ENCODE measurements at regions not wholly inside any gene's neighbourhood (a gene's known extent, or its start where the extent isn't known, plus 50 kb on each side); places are given as distances from the start of the nearest gene placed in this dataset.

DNA sequence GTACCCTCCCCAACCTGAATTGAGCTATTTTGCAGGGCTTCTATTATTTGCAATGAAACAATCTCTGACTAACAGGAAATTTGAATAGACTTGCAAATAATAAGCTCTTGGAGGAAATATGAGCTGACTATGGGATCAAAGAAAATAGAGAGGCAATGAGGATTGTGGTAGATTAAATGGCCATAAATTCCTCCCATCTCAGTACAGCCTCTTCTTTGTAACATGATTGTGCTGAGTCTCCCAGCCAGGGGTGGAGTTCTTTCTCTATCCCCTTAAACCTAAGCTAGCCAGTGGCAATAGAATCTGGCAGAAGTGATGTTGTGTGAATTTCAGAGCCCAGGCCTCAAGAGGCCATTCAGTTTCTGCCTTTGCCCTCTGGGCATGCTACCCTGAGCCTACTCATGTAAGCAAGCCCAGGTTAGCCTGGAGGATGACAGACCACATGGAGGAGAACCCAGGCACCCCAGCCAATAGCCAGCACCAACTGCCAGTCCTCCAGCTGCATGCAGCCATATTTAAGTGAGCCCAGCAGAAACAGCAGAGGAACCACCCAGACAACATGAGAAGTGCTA is 86.8 kb upstream of the TP53I11 start:
- DNase-seq, result no peak

DNA sequence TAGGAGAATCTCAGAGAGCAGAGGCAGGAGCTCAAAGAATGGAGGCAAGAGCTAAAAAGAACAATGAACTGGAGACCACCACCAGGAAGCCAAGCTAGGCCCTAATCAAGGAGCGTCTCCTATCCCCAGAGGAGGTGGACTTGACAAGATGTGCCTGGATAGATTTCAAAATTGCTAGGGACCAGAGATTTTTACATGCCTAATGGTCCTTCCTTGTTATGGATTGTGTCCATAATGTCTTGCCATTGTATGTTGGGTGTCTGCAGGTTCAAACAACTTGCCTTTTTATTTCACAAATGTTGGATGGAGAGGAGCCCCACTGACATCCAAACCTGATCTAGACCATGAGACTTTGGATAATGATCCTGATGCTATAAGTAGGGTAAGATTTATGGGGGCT is 88.2 kb upstream of the TP53I11 start:
- no peak for DNase-seq

DNA sequence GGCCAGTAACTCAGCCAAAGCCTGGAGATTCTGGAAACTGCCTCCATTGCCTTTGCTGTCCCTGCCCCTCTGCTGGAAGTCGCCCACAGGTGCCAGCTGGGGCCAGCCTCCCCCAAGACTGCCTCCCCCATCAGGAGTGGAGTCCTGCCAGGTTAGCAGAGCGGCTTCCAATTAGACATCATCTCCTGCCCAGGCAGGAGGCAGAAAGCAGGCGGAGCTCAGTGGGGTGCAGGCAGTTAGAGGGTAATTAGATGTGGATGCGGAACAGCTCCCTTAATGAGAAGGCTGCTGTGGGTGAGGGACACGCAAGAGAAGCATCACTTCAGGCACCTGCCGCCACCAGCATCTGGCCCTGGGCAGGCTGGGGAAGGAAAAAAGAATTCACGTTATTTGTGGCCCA is 90.9 kb upstream of the TP53I11 start:
- peak; percentile 74 for DNase-seq

DNA sequence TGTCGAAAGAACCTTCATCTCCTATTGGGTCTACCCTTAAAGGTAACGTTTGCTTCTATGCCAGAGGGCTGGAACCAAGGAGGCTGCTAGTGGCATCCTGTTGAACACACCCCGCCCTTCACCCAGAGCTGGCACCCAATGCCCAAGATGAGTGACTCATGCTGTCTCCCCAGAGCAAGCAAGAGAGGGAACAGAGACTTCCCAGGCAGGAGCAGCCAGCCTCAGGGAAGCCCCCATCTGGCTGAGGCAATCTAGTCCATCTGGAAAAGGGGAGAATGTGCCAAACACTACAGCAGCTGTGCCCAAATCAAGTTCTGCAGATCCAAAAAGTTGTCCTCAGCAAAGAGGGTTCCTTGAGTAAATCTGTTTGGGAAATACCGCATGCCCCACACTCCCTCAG is 91.9 kb upstream of the TP53I11 start:
- no peak for DNase-seq

DNA sequence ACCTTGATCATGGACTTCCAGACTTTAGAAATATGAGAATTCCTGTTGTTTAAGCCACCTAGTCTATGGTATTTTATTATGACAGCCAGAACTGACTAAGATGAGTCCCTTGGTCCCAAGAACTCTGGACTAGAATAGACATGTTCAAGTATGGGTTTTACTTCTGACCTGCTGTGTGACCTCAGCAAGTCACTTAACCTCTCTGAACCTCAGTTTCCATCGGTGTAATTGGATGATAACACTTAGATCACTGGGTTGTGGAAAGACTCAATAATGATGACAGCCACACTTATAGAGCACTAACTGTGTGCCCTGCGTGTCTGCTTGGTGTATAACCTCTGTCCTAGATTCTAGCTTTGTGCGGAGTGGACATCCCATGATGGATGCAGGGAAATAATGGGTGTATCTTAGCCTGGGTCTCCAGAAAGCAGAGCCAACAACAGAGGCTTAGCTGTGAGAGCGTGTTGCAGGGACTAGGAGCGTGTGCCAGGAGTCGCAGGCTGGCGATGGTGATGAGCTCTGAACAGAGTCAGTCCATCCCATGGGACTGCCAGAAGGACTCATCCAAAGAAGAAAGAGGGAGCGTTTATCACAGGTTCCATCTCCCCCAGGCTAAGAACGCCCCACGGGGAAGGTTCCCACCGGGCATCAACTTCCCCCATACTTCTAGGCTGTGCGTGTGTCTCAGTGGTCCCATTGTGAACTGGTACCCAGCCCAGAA is 93.2 kb upstream of the TP53I11 start:
- DNase-seq, result no peak

DNA sequence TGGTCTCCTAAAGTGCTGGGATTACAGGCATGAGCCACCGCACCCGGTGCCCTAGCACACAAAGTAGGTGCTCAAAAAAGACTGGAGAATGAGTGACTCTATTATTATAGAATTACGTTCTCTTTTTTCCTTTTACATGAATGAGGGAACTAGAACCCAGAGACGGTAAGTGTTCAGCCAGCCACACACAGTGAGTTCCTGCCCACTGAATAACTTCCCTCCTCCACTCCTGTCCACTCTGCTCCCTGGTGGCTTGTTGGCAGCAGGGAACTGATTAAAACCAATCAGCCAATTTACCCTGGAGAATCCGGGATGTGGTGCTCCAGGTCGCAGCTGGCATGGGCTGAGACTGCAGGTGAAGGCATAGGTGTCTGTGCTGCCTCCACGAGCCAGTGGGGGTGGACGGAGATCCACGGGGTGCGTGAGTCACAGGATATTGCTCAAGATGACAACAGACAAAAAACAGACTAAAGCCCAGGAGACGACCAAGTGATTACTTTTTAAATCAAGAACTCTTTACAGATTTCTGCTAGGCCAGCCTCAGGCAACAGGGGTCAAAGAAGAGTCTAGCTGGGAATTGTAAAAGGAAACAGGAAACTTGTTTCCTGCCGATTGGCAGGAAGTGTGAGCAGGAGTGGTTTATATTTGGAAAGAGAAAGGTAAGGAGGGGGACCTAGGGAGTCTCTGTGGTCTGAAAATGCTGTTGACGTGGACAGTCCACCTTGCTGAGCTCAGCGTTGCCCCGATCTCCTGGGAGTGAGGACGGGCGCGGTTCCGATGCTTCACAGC is 95.2 kb upstream of the TP53I11 start:
- DNase-seq, result no peak

DNA sequence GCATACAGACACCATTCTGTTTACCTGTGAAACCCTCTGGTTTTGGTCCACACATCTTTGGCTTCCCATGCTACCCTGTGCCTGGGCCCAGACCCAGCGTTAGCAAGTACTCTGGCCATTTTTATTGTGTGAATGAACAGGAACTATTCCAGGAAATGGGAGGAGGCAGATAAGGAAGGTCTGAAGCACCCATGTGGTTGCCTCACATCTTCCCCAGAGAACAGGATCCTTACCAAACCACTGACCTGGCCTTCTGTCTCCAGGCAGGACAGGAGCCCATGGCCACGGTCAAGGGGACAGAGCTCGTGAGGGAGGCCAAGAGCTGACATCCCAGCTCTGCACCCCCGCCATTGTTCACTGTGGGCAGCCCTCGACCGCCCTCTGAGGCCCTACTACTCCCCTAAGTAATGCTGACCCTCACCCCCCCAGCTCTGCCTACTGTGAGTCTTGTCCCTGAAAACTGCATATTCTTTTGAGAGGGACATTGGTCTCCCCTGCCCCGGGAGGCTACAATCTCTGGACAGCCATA is 97.7 kb upstream of the TP53I11 start:
- DNase-seq, result no peak

DNA sequence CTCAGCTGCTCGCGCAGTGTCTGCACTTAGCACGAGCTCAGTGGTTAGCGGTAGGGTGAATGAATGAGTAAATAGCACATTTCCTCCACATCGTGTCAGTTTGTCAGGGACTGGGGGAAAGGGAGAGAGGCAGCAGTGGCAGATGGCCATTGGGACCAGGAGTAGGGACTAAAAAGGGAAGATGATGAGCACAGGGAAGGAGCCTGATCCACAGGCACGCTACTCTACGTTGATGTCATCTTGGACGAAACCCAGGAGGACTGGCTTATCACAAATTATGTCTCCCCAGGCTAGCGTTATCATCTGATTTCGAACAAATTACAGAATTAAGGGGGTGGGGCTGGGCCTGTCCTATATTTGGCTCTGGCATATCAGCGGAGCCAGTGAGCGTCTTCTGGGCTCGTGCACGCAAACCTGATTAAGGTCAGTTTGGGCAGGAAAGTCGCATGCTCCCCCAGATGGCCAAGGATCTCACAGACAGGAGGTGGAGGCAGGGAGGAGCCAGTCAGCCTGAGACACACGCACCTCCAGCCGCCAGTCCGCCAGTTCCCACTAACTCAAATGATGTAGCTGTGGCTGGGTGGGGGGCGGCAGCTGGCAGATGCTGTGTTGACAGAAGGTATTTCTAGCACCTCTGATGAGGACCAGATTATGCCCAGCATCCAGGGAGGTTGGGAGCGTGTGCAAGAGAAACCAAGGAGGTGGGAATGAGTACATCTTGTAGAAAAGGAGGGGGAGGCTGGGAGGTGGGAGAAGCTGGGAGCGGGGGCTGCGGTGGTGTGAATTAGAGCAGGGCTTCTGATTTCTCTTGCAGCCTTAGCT is 97.4 kb upstream of the PRDM11 start:
- DNase-seq, result no peak

DNA sequence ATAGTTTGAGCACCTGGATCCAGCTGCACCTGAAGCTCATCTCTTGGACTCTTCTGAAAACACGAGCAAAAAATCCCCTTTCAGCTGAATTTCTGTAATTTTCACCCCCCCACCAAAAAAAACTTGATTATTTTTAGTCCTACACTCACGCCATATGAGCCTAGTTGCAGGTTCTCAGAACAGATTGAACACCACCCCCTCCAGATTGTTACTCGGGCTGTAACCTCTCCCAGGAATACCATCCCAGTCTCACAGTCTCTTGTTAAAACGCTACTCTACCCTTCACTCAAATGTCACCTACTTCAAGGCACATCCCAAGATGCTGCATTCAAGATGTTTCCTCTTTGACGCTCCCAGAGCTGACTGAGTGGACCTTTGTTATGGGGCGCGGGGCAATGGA is 96.3 kb upstream of the PRDM11 start:
- no peak for DNase-seq

DNA sequence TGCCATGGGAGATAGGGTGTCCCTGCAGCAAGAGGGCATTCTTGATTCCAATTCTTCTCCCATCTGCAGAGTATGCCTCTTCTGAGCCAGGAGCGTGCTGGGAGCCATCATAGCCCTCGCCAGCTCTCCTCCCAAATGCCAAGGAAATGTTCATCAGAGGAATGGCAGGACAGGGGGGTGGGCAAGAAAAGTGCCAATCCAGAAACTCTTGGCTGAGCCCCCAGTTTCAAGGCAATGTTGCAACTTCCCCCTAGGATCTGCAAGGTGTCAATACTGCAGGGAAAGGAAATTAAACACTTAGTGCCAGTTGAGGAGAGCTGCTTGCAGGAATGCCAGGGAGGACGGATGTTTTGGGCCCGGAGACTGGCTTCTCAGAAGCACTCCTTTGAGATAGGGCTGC is 94.8 kb upstream of the PRDM11 start:
- DNase-seq, result no peak

DNA sequence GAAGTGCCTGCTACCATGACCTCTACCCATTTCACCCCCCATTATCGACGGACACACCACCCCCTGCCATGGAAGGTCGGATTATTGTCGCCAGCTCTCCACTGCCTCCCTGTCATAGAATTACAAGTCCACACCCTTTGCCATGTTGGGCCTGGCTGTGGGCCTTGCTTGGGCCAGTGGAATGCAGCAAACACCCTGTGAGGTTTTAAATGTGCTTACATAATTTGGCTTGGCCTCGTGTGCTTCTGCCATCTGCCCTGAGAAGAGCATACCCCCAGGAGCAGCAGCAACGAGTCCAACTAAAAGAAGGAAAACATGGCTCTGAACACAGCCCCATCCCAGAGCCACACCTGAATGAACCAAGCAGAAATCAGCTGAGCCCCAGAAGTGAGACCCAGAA is 94.1 kb upstream of the PRDM11 start:
- no peak for DNase-seq

DNA sequence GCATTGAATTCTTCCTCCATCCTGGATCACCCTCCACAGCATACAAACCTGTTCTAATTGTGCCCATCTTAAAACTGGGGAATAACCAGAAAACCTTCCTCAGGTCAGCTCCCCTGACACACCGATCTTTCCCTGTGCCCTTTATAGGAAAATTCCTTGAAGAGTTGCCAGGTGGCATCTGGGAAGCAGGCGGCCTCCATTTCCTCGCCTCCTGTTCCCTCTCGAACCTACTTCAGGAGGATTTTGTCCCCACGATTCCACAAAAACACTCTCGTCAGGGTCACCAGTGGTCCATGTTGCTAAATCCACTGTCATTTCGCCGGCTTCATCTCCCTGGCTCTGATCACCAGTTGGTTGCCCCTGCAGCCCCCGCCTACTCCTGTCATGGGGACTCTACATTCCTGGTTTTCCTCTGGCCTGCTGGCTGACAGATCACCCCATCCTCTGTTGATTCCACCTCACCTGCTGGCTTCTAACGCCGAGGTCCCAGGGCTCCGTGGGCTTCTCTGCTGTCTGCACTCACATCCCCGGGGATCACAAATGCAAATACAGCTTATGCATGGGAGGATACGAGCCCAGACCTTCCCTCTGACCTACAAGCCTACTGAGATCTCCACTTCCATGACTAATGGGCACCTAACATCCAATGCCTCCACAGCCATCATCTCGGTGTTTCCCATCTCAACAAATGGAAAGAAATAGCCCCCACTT is 92.5 kb upstream of the PRDM11 start:
- no peak for DNase-seq

DNA sequence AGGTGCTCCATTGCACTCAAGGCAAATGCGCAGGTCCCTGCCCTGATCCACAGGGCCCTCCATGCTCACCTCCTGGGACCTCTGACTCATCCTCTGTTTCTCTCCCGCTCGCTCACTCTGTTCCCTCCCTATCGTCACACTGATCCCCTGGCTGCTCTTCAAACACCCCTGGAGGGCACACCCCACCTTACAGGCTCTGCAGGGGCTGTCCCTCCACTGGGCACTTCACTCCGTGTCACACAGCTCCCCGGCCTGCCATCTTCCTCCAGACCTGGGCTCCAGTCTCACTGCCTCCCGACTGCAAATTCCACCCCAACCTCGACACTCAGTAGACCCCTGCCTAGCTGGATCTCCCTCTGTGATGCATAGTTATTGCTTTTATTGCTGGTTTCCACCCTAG is 91.5 kb upstream of the PRDM11 start:
- no peak for DNase-seq

DNA sequence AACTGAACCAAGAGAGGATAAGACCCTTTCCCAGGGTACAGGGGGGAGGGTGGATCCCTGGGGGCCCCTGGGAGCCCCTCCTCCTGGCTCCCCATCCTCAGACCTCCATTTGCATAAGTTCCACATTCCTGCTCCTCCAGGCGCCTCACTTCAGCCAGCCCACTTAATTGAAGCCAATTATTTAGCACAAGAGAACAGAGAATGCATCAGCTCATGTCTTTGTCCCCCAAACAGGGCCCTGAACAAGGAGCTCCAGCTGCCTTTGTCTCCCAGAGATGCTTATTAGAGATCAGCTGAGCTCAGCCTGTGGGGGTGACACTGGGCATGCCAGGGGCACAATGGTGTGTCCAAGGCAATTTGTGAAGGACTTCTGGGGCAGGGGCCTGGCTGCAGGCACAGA is 89.9 kb upstream of the PRDM11 start:
- DNase-seq, result no peak

DNA sequence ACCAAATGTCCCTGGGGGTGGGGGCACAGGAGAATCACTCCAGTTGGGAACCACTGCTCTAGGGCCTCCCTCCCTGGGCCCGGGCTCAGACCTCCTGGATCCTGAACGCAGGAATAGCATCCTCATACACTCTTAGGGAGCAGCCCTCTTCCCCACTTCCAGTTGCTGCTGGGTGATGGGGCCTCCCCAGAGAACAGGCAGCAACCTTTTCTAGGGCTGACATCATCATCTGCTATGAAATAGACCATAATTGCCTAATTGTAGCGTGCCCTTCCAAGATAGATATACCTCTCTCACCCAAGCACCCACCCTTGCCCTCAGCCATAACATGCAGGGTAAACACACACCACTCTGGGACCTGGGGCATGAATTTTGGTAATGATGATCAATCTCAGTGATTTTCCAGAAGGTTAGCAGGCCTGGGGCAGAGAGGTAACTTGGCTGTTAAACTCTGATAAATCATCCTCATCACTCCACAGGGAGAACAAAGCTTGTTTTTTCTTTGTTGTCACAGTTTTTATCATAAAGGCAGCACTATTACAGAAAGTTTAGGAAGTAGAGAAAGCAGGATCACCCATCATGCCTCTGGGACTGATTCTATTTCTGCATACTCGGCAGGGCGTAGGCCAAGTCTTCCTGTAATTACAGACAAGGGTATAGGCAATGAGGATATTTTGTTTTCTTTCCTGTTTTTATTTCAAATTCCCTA is 88.3 kb upstream of the PRDM11 start:
- DNase-seq, result no peak

DNA sequence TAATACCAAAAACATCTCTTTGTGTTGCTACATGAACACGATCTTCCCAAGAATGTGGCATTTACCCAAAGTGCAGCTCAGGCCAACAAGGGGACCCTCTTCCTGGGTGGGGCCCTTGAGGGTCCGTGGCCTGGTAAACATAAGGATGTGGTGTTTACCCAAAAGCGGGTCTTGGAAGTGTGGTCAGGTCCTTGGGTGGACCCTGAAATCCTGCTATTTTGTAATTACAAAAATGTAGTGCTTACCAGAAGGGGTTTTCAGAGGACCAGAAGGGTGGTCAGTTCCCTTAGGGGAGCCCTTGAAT is 87.8 kb upstream of the PRDM11 start:
- no peak for DNase-seq

DNA sequence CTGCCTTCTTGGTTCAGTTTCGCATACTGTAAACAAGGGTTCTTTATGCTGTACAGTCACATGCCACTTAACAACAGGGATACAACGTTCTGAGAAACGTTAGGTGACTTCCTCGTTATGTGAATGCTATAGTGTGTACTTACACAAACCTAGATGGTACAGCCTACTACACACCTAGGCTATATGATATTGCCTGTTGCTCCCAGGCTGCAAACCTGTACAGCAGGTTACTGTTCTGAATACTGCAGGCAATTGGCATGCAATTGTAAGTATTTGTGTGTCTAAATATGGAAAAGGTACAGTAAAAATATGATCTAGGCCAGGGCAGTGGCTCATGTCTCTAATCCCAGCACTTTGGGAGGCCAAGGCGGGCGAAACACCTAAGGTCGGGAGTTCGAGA is 85.7 kb upstream of the PRDM11 start:
- no peak for DNase-seq

DNA sequence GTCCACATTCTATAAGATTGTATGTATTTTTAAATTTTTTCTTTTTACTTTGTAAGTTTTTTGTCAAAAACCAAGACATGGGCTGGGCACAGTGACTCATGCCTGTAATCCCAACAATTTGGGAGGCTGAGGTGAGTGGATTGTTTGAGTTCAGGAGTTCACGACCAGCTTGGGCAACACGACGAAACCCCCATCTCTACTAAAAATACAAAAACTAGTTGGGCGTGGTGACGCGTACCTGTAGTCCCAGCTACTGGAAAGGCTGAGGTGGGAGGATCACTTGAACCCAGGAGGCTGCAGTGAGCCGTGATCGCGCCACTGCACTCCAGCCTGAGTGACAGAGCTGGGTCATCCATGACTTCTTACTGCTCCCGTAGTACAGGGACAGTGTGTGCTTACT is 84.8 kb upstream of the PRDM11 start:
- no peak for DNase-seq

DNA sequence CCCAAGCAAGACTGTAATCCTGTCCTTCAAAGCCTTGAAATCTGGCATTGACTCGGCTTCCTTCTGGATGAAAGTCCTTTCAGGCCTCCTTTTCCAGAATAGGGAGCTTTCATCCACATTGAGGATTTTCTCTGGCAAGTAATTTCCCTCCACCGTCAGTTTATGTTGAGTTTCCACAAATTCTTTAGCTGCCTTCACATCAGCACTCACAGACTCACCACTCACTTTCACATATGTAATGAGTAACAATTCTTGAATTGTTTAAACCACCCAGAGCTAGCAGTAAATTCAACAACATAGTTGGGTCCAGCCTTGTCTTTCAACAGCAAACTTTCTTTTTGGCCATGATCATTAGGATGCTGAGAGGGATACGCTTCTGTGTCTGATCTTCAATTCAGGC is 84.3 kb upstream of the PRDM11 start:
- DNase-seq, result no peak

DNA sequence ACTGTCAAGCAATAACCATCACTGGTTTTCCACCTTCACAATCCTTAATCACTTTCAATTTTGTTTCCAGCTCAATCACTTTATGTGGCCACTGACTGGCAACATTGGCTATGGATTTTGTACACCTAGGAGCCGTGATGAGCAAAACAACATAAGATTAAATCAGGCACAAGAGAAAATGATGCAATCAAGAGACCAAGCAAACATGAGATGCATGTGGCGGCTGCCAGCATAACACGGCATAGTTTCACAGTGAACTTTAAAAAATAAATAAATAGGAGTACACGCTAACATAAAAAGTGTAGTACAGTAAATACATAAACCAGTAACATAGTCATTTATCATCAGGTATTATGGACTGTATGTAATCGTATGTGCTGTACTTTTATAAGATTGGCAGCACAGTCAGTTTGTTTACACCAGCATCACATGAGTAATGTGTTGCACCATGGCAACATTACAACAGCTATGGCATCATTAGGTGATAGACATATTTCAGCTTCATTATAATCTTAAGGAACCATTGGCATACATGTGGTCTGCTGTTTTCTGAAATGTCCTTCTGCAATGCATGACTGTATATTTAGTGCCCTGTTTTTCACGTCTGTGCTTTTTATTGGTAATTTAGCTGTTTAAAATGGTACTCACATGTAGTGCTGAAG is 83.3 kb upstream of the PRDM11 start:
- DNase-seq, result no peak

DNA sequence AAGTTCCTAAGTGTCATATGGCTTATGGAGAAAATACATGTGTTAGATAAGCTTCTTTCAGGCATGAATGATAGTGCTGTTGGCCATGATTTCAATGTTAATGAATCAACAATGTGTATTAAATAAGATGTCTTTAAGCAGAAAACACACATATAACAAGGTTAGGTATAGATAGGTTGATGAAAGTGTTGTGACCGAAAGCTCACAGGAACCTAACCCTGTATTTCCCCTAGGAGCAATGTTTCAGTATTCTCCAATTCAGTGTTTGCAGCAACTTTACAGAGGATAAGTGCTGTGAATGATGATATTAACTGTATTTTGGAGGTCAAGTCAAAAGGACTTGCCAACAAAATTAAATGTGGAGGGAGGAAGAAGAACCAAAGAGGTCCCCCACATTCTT is 82.8 kb upstream of the PRDM11 start:
- DNase-seq, result no peak

DNA sequence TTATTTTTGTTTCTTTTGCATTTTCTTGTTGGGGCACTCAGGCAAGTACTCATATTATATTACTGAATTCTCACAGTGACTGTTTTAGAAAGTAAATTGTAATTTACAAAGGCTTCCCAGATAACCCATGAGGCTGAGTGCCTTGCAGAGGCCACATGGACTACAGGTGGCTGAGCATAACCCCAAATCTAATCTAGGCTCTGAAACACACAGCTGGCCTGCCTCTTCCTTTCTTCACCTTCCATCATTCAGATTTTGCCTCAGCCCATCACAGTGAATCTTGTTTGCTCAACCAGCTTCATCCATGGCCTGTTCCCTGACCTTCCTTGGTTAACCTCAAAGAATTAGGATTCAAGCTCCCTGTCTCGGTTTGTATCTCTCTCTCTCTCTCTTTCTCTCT is 78.5 kb upstream of the PRDM11 start:
- no peak for DNase-seq
